ENCODE measurements at regions not wholly inside any gene's neighbourhood (a gene's known extent, or its start where the extent isn't known, plus 50 kb on each side); places are given as distances from the start of the nearest gene placed in this dataset.
A peak's percentile ranks its signal among the peaks of the same experiment; 100 is the strongest.

- 8% methylated on average over 3 of the region's 3 CpGs for WGBS (ENCODE audit: insufficient coverage, low coverage, low lambda C conversion rate, missing lambda C conversion rate)
- H3K27ac ChIP-seq = no peak overlapping the region
Measured at GRCh38 chr6:15970517-15970916, 158.4 kb upstream of the MYLIP start.

GRCh38 chr6:15969236-15969778, 159.6 kb upstream of the MYLIP start:
- H3K36me3 ChIP-seq = no peaks in the 10 kb centered on the region
- WGBS (ENCODE audit: insufficient coverage, low coverage, low lambda C conversion rate, missing lambda C conversion rate) = 93% methylated on average over 3 of the region's 3 CpGs
- intact Hi-C loops (cut with DNase I) = no loop called here
- H3K9me3 ChIP-seq = no peaks in the 10 kb centered on the region
- DNase-seq (no peak), ATAC-seq (no peak)
- H3K4me3 ChIP-seq = no peak overlapping the region
- H3K4me1 ChIP-seq = no peaks in the 10 kb centered on the region
- no peak overlapping the region for H3K27ac ChIP-seq
- TF ChIP-seq CTCF (IDR thresholded peaks at IDR 0.05) (no peak), POLR2A (IDR thresholded peaks at IDR 0.05) (no peak)
- no peaks in the 10 kb centered on the region for H3K27me3 ChIP-seq

More at GRCh38 chr6:15970517-15970916, 158.4 kb upstream of the MYLIP start:
- H3K36me3 ChIP-seq = no peaks in the 10 kb centered on the region
- no peaks in the 10 kb centered on the region for H3K4me1 ChIP-seq
- no peak for TF ChIP-seq POLR2A (IDR thresholded peaks at IDR 0.05)
- no peak for TF ChIP-seq CTCF (IDR thresholded peaks at IDR 0.05)
- H3K9me3 ChIP-seq = no peaks in the 10 kb centered on the region
- DNase-seq (no peak), ATAC-seq (peak; percentile 44 to 68 (median 48))
- no peaks in the 10 kb centered on the region for H3K27me3 ChIP-seq
- intact Hi-C loops (cut with DNase I) = no loop called here
- H3K4me3 ChIP-seq = no peak overlapping the region

- intact Hi-C loops (cut with DNase I) = no loop called here
- WGBS (ENCODE audit: insufficient coverage, low coverage, low lambda C conversion rate, missing lambda C conversion rate) = 41% methylated on average over 3 of the region's 3 CpGs
Measured at GRCh38 chr6:15968519-15968918, 160.4 kb upstream of the MYLIP start.

DNA sequence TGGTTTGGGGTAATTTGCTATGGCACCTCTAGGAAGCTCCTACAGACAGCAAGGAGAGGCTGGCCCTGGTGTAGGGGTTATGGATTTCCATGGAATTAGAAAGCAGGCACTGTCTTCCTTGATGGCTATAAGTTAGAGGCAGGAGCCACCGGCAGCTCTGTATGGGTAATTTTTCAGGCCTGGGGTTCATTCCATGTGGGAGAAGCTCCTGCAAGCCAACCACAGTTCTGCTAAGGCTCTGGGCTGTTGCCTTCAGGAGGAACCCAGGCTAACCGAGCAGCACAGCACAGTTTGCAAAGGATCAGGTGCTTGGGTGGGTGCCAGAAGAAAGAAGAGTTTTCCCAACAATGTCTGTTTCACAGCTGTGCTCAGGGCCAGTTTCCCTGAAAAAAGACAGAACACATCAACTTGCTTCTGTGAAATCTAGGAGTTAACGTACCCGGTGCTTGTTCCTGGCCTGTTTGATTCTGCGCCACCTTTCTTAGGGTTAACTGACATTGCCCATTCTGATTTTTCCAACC, 162.8 kb upstream of the MYLIP start:
- no peak overlapping the region for H3K4me3 ChIP-seq
- H3K4me1 ChIP-seq = no peaks in the 10 kb centered on the region
- intact Hi-C loops (cut with DNase I) = no loop called here
- no peaks in the 10 kb centered on the region for H3K27me3 ChIP-seq
- 75% methylated on average over 2 of the region's 5 CpGs for WGBS (ENCODE audit: insufficient coverage, low coverage, low lambda C conversion rate, missing lambda C conversion rate)
- ATAC-seq = no peak
- no peak for TF ChIP-seq CTCF (IDR thresholded peaks at IDR 0.05)
- TF ChIP-seq POLR2A (IDR thresholded peaks at IDR 0.05) = no peak
- no peaks in the 10 kb centered on the region for H3K36me3 ChIP-seq
- no peak overlapping the region for H3K27ac ChIP-seq
- DNase-seq = no peak
- no peaks in the 10 kb centered on the region for H3K9me3 ChIP-seq

More at GRCh38 chr6:15968519-15968918, 160.4 kb upstream of the MYLIP start:
- Histone ChIP-seq H3K27me3 (no peaks in the 10 kb centered on the region), H3K27ac (no peak overlapping the region), H3K4me3 (no peak overlapping the region), H3K4me1 (no peaks in the 10 kb centered on the region), H3K9me3 (no peaks in the 10 kb centered on the region), H3K36me3 (no peaks in the 10 kb centered on the region)
- DNase-seq (no peak), ATAC-seq (no peak)
- TF ChIP-seq POLR2A (IDR thresholded peaks at IDR 0.05) = no peak
- no peak for TF ChIP-seq CTCF (IDR thresholded peaks at IDR 0.05)

- H3K4me1 ChIP-seq = no peaks in the 10 kb centered on the region
- H3K4me3 ChIP-seq = no peak overlapping the region
- TF ChIP-seq CTCF (IDR thresholded peaks at IDR 0.05) (no peak), POLR2A (IDR thresholded peaks at IDR 0.05) (no peak)
- no peak overlapping the region for H3K27ac ChIP-seq
- peak; percentile 27 to 67 (median 45) for ATAC-seq
- no peaks in the 10 kb centered on the region for H3K36me3 ChIP-seq
- H3K27me3 ChIP-seq = no peaks in the 10 kb centered on the region
- no peaks in the 10 kb centered on the region for H3K9me3 ChIP-seq
- 0% methylated on average over 1 of the region's 2 CpGs for WGBS (ENCODE audit: insufficient coverage, low coverage, low lambda C conversion rate, missing lambda C conversion rate)
- DNase-seq = no peak
- intact Hi-C loops (cut with DNase I) = no loop called here
Measured at GRCh38 chr6:15962449-15962764, 166.5 kb upstream of the MYLIP start.

Measured in right lobe of liver (tissue), 6 donors.